ENCODE measurements at regions not wholly inside any gene's neighbourhood (a gene's known extent, or its start where the extent isn't known, plus 50 kb on each side); places are given as distances from the start of the nearest gene placed in this dataset.

- no peak overlapping the region for H3K4me3 Mint-ChIP-seq (ENCODE audit: unreplicated experiment)
- no peaks in the 10 kb centered on the region for H3K36me3 Mint-ChIP-seq (ENCODE audit: unreplicated experiment)
- peaks cover 5% of the 10 kb centered on the region for H3K4me1 Mint-ChIP-seq (ENCODE audit: unreplicated experiment)
- H3K27ac Mint-ChIP-seq (ENCODE audit: unreplicated experiment), result no peak overlapping the region
- peaks cover 14% of the 10 kb centered on the region for H3K9me3 Mint-ChIP-seq (ENCODE audit: unreplicated experiment)
- TF ChIP-seq CTCF (IDR thresholded peaks at IDR 0.05), result no peak
- DNase-seq (ENCODE audit: extremely low spot score, unreplicated experiment), result no peak
- H3K27me3 Mint-ChIP-seq (ENCODE audit: unreplicated experiment), result no peaks in the 10 kb centered on the region
These were observed 950.1 kb downstream of the EPHA7 start for GRCh38 chr6:92469186-92469828.

- no peak overlapping the region for H3K4me3 Mint-ChIP-seq (ENCODE audit: unreplicated experiment)
- DNase-seq (ENCODE audit: extremely low spot score, unreplicated experiment), result no peak
- TF ChIP-seq CTCF (IDR thresholded peaks at IDR 0.05), result no peak
- H3K27me3 Mint-ChIP-seq (ENCODE audit: unreplicated experiment), result no peaks in the 10 kb centered on the region
- H3K27ac Mint-ChIP-seq (ENCODE audit: unreplicated experiment), result no peak overlapping the region
- H3K4me1 Mint-ChIP-seq (ENCODE audit: unreplicated experiment), result peaks cover 5% of the 10 kb centered on the region
- peaks cover 14% of the 10 kb centered on the region for H3K9me3 Mint-ChIP-seq (ENCODE audit: unreplicated experiment)
- no peaks in the 10 kb centered on the region for H3K36me3 Mint-ChIP-seq (ENCODE audit: unreplicated experiment)
These were observed 951.3 kb downstream of the EPHA7 start for GRCh38 chr6:92468066-92468465.

GRCh38 chr6:92460133-92460532 lies 959.2 kb downstream of the EPHA7 start:
- no peaks in the 10 kb centered on the region for H3K27me3 Mint-ChIP-seq (ENCODE audit: unreplicated experiment)
- H3K4me1 Mint-ChIP-seq (ENCODE audit: unreplicated experiment), result no peaks in the 10 kb centered on the region
- H3K4me3 Mint-ChIP-seq (ENCODE audit: unreplicated experiment), result no peak overlapping the region
- H3K27ac Mint-ChIP-seq (ENCODE audit: unreplicated experiment), result no peak overlapping the region
- H3K9me3 Mint-ChIP-seq (ENCODE audit: unreplicated experiment), result no peaks in the 10 kb centered on the region
- DNase-seq (ENCODE audit: extremely low spot score, unreplicated experiment), result no peak
- H3K36me3 Mint-ChIP-seq (ENCODE audit: unreplicated experiment), result no peaks in the 10 kb centered on the region
- no peak for TF ChIP-seq CTCF (IDR thresholded peaks at IDR 0.05)

GRCh38 chr6:92459606-92460005 lies 959.8 kb downstream of the EPHA7 start:
- Mint-ChIP-seq H3K27me3 (ENCODE audit: unreplicated experiment) (no peaks in the 10 kb centered on the region), H3K9me3 (ENCODE audit: unreplicated experiment) (no peaks in the 10 kb centered on the region)
- no peak for DNase-seq (ENCODE audit: extremely low spot score, unreplicated experiment)

GRCh38 chr6:92446052-92446451 lies 973.3 kb downstream of the EPHA7 start:
- Mint-ChIP-seq H3K27ac (ENCODE audit: unreplicated experiment) (no peak overlapping the region), H3K9me3 (ENCODE audit: unreplicated experiment) (peaks cover 11% of the 10 kb centered on the region), H3K4me1 (ENCODE audit: unreplicated experiment) (peaks cover 28% of the 10 kb centered on the region), H3K4me3 (ENCODE audit: unreplicated experiment) (no peak overlapping the region), H3K27me3 (ENCODE audit: unreplicated experiment) (no peaks in the 10 kb centered on the region), H3K36me3 (ENCODE audit: unreplicated experiment) (no peaks in the 10 kb centered on the region)
- no peak for DNase-seq (ENCODE audit: extremely low spot score, unreplicated experiment)
- TF ChIP-seq CTCF (IDR thresholded peaks at IDR 0.05), result no peak

More at GRCh38 chr6:92459606-92460005, 959.8 kb downstream of the EPHA7 start:
- TF ChIP-seq CTCF (IDR thresholded peaks at IDR 0.05), result no peak
- Mint-ChIP-seq H3K4me3 (ENCODE audit: unreplicated experiment) (no peak overlapping the region), H3K27ac (ENCODE audit: unreplicated experiment) (no peak overlapping the region), H3K36me3 (ENCODE audit: unreplicated experiment) (no peaks in the 10 kb centered on the region), H3K4me1 (ENCODE audit: unreplicated experiment) (no peaks in the 10 kb centered on the region)

Measured in osteocyte (in vitro differentiated cells).